Naive thymus-derived CD4-positive, alpha-beta T cell (primary cell): ENCODE measurements at regions not wholly inside any gene's neighbourhood (a gene's known extent, or its start where the extent isn't known, plus 50 kb on each side); places are given as distances from the start of the nearest gene placed in this dataset.

Experiments used
- ATAC-seq: fragments of 150-1000 bp; cut with Tn5 transposase; 2 replicates; pipeline ENCODE4 v1.10.0; 2021; ENCODE audit warnings: mild to moderate bottlenecking, moderate library complexity
- CTCF ChIA-PET: fragments of 350-600 bp; sonication (Branson Sonifier 250); formaldehyde crosslinking; loops from one replicate; lab custom pipeline; 2021; ENCODE audit warnings: antibody characterized with exemption; lab: Charles Lee
- POLR2A ChIA-PET: fragments of 350-600 bp; sonication (Branson Sonifier 250); formaldehyde crosslinking; loops from one replicate; lab custom pipeline; 2021; ENCODE audit warnings: antibody characterized with exemption, inconsistent platforms; lab: Charles Lee
- DNase-seq, 9 donors: peaks; one replicate each; pipeline versions ENCODE4 v3.0.0 to v3.0.0-alpha.2; 2020 to 2022; ENCODE audit warnings: mixed read lengths in 1 of 9
- H3K27ac ChIP-seq: one replicate; pipeline ENCODE4 v1.7.0; 2013; ENCODE audit warnings: mild to moderate bottlenecking, low read depth, low read length, moderate library complexity
- H3K27me3 ChIP-seq, 2 donors: one replicate each; pipeline ENCODE4 v1.7.0; 2013; ENCODE audit warnings: low read length in 2 of 2, mild to moderate bottlenecking in 2 of 2, moderate library complexity in 2 of 2; ENCODE audit not compliant: control insufficient read depth in 2 of 2, insufficient read depth in 2 of 2
- H3K36me3 ChIP-seq, 3 experiments: 1 replicate in 2 of 3; 2 replicates in 1 of 3; pipeline ENCODE4 v1.7.0; 2013; ENCODE audit warnings: low read length in 3 of 3, mild to moderate bottlenecking in 3 of 3, moderate library complexity in 1 of 3; ENCODE audit not compliant: insufficient read depth in 3 of 3, control insufficient read depth in 2 of 3
- H3K4me1 ChIP-seq, 2 donors: one replicate each; pipeline ENCODE4 v1.7.0; 2013; ENCODE audit warnings: low read length in 2 of 2, mild to moderate bottlenecking in 2 of 2, moderate library complexity in 1 of 2; ENCODE audit not compliant: control insufficient read depth in 2 of 2, insufficient read depth in 2 of 2
- H3K4me3 ChIP-seq: 2 replicates; pipeline ENCODE4 v1.7.0; 2013; ENCODE audit warnings: mild to moderate bottlenecking, low read length
- H3K9me3 ChIP-seq, 3 experiments: 1 replicate in 2 of 3; 2 replicates in 1 of 3; pipeline ENCODE4 v1.7.0; 2013; ENCODE audit warnings: low read length in 3 of 3; ENCODE audit not compliant: control insufficient read depth in 2 of 3
- H3K27ac Mint-ChIP-seq, 9 donors: one replicate each; pipeline ENCODE4 v1.8.0; 2020 to 2022; ENCODE audit warnings: mixed read lengths in 9 of 9, mild to moderate bottlenecking in 8 of 9, moderate library complexity in 5 of 9, inconsistent platforms in 2 of 9
- H3K27me3 Mint-ChIP-seq, 5 donors: one replicate each; pipeline ENCODE4 v1.8.0; 2021 to 2022; ENCODE audit warnings: mixed read lengths in 5 of 5, mild to moderate bottlenecking in 1 of 5
- H3K36me3 Mint-ChIP-seq, 5 donors: one replicate each; pipeline ENCODE4 v1.8.0; 2020 to 2022; ENCODE audit warnings: mixed read lengths in 5 of 5, mild to moderate bottlenecking in 3 of 5, inconsistent platforms in 1 of 5
- H3K4me1 Mint-ChIP-seq, 7 donors: one replicate each; pipeline ENCODE4 v1.8.0; 2020 to 2022; ENCODE audit warnings: mixed read lengths in 7 of 7, mild to moderate bottlenecking in 3 of 7, inconsistent platforms in 1 of 7
- H3K4me3 Mint-ChIP-seq, 10 donors: one replicate each; pipeline ENCODE4 v1.8.0; 2020 to 2022; ENCODE audit warnings: mild to moderate bottlenecking in 10 of 10, mixed read lengths in 10 of 10, moderate library complexity in 6 of 10, inconsistent platforms in 2 of 10
- H3K9me3 Mint-ChIP-seq, 11 donors: one replicate each; pipeline ENCODE4 v1.8.0; 2020 to 2022; ENCODE audit warnings: mixed read lengths in 11 of 11, mild to moderate bottlenecking in 4 of 11, inconsistent platforms in 1 of 11, moderate library complexity in 1 of 11
- intact Hi-C, 2 donors: fragments of 100-400 bp; cut with micrococcal nuclease; formaldehyde crosslinking; loops; one replicate each; pipeline ENCODE4 v1.15.1; 2023

DNA sequence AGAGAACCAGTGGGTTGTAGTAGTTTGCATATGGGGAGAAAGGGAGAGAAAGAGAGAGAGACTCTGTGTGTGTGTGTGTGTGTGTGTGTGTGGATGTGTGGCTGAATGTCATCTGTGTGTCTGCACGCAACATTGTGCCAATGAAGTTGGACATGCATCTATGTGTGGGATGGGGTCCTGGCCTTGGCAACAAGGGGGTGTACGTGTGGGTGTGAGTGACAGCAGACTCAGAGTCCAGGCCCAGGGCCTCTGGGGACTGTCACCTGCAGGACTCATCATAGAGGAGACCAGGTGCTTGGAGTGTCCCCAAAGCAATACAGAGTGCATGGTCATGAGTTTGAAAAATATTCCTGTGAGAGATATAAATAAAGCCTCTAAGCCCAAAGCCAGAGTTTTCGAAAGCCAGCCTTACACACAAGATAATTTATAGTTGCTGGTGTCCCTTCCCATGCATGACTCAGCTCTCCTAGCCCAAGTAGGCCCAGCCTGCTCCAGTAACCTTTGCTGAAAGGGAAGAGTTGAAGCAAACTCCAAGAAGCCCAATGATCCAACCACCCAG, 59.9 kb downstream of the TNP1 start:
- no peak for ATAC-seq
- Mint-ChIP-seq H3K27me3 (peaks cover 0 to 4% (median 0%) of the 10 kb centered on the region in 5 donors), H3K4me3 (no peak overlapping the region), H3K36me3 (no peaks in the 10 kb centered on the region), H3K4me1 (peaks cover 0 to 7% (median 0%) of the 10 kb centered on the region in 7 donors), H3K27ac (no peak overlapping the region), H3K9me3 (no peaks in the 10 kb centered on the region)
- Histone ChIP-seq H3K4me1 (no peaks in the 10 kb centered on the region), H3K9me3 (no peaks in the 10 kb centered on the region), H3K27ac (no peak overlapping the region), H3K4me3 (no peak overlapping the region), H3K27me3 (no peaks in the 10 kb centered on the region), H3K36me3 (no peaks in the 10 kb centered on the region)
- intact Hi-C loops, result no loop called here
- ChIA-PET POLR2A (no interaction called here), CTCF (no interaction called here)
- no peak for DNase-seq

GRCh38 chr2:216796115-216796840, 63.6 kb downstream of the TNP1 start:
- H3K4me1 Mint-ChIP-seq, result peaks cover 0 to 1% (median 0%) of the 10 kb centered on the region in 7 donors
- no peak overlapping the region for H3K27ac ChIP-seq
- H3K4me3 ChIP-seq, result no peak overlapping the region
- H3K9me3 ChIP-seq, result no peaks in the 10 kb centered on the region
- CTCF ChIA-PET, result no interaction called here
- POLR2A ChIA-PET, result no interaction called here
- ATAC-seq (no peak), DNase-seq (no peak)
- H3K27me3 ChIP-seq, result no peaks in the 10 kb centered on the region
- peaks cover 0 to 14% (median 5%) of the 10 kb centered on the region in 5 donors for H3K27me3 Mint-ChIP-seq
- no peaks in the 10 kb centered on the region for H3K9me3 Mint-ChIP-seq
- intact Hi-C loops, result no loop called here
- no peak overlapping the region for H3K27ac Mint-ChIP-seq
- H3K4me3 Mint-ChIP-seq, result no peak overlapping the region
- no peaks in the 10 kb centered on the region for H3K36me3 ChIP-seq
- no peaks in the 10 kb centered on the region for H3K4me1 ChIP-seq
- H3K36me3 Mint-ChIP-seq, result no peaks in the 10 kb centered on the region

DNA sequence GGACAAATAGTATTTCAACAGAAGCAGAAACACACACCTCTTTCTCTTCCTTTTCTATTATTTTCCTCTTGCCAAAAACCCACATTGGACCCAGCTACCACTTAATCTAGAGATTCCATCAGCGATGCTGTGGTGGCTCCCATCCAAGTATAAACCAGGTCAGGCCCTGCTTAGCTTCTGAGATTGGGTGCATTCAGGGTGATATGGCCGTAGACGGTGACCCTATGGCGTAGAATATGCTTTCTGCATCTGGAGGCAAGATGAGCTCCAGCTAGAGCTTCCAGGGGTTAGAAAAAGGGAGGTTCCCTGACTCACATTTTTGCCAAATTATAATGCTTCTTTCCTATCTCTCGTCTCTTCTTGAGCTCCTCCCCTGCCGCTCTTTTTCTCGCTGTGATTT, 66.5 kb downstream of the TNP1 start:
- H3K4me1 ChIP-seq, result no peaks in the 10 kb centered on the region
- intact Hi-C loops, result no loop called here
- Mint-ChIP-seq H3K27me3 (peaks cover 0 to 14% (median 8%) of the 10 kb centered on the region in 5 donors), H3K4me1 (no peaks in the 10 kb centered on the region), H3K9me3 (no peaks in the 10 kb centered on the region), H3K36me3 (no peaks in the 10 kb centered on the region), H3K4me3 (no peak overlapping the region), H3K27ac (no peak overlapping the region)
- H3K36me3 ChIP-seq, result no peaks in the 10 kb centered on the region
- POLR2A ChIA-PET, result no interaction called here
- no peaks in the 10 kb centered on the region for H3K27me3 ChIP-seq
- DNase-seq, result no peak
- CTCF ChIA-PET, result interaction anchor here (1.0 kb wide), 1 partner anchor 963 kb away, joined by 3 read pairs; no protein-coding TSS in a partner anchor
- no peaks in the 10 kb centered on the region for H3K9me3 ChIP-seq
- no peak for ATAC-seq
- H3K4me3 ChIP-seq, result no peak overlapping the region
- no peak overlapping the region for H3K27ac ChIP-seq

DNA sequence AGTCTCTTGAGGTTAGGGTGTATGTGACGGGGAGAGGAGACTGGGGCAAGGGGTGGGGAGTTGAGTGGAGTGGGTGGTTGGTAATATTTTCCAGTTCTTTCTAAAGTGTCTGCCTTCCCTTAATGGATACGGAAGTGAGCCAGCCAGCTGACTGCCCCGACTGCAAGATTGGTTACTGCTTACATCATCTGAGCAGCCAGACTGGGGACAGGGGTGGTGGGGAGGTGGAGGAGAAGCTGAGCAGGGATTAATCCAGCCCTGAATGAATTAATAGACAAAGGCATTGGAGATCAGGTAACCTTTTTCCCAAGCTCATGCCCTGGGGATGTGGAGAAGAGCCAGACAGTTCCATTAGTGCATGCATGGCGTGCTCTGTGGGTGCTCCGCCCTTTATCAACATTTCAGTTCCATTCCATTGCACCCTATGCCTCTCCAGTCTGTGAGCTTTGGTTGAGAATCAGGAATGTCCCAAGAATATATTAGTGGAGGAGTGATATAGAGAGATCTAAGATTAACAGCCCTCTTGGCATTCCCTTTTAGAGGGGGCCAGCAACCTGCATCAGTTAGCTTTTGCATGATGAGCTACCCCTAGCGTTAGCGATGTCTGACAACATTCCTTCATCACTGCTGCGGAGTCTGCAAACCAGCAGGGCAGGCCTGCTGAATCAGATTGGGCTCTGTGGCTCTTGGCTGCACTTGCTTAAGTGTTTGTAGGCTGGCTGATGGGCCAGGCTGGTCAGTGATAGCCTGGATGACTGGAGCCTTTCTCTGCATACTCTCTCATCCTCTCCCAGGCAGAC, 67.4 kb downstream of the TNP1 start:
- Mint-ChIP-seq H3K4me1 (no peaks in the 10 kb centered on the region), H3K9me3 (no peaks in the 10 kb centered on the region), H3K27me3 (peaks cover 0 to 10% (median 8%) of the 10 kb centered on the region in 5 donors), H3K27ac (no peak overlapping the region), H3K36me3 (no peaks in the 10 kb centered on the region), H3K4me3 (no peak overlapping the region)
- Histone ChIP-seq H3K9me3 (no peaks in the 10 kb centered on the region), H3K27me3 (no peaks in the 10 kb centered on the region), H3K27ac (no peak overlapping the region), H3K36me3 (no peaks in the 10 kb centered on the region), H3K4me1 (no peaks in the 10 kb centered on the region), H3K4me3 (no peak overlapping the region)
- ATAC-seq (no peak), DNase-seq (no peak)
- CTCF ChIA-PET, result no interaction called here
- POLR2A ChIA-PET, result no interaction called here
- intact Hi-C loops, result no loop called here

GRCh38 chr2:216791303-216791702, 68.6 kb downstream of the TNP1 start:
- H3K9me3 Mint-ChIP-seq, result no peaks in the 10 kb centered on the region
- Histone ChIP-seq H3K36me3 (no peaks in the 10 kb centered on the region), H3K27ac (no peak overlapping the region), H3K27me3 (no peaks in the 10 kb centered on the region), H3K4me1 (no peaks in the 10 kb centered on the region), H3K9me3 (no peaks in the 10 kb centered on the region), H3K4me3 (no peak overlapping the region)
- H3K27ac Mint-ChIP-seq, result no peak overlapping the region
- no peak overlapping the region for H3K4me3 Mint-ChIP-seq
- CTCF ChIA-PET, result no interaction called here
- H3K4me1 Mint-ChIP-seq, result no peaks in the 10 kb centered on the region
- H3K36me3 Mint-ChIP-seq, result no peaks in the 10 kb centered on the region
- DNase-seq (no peak), ATAC-seq (no peak)
- H3K27me3 Mint-ChIP-seq, result peaks cover 0 to 10% (median 8%) of the 10 kb centered on the region in 5 donors
- intact Hi-C loops, result no loop called here
- POLR2A ChIA-PET, result no interaction called here

- no peak overlapping the region for H3K4me3 ChIP-seq
- H3K36me3 ChIP-seq, result no peaks in the 10 kb centered on the region
- POLR2A ChIA-PET, result no interaction called here
- intact Hi-C loops, result no loop called here
- Mint-ChIP-seq H3K4me1 (peaks cover 0 to 2% (median 0%) of the 10 kb centered on the region in 7 donors), H3K4me3 (no peak overlapping the region), H3K27ac (no peak overlapping the region), H3K9me3 (no peaks in the 10 kb centered on the region), H3K36me3 (no peaks in the 10 kb centered on the region), H3K27me3 (peaks cover 0 to 15% (median 8%) of the 10 kb centered on the region in 5 donors)
- DNase-seq (no peak), ATAC-seq (no peak)
- H3K4me1 ChIP-seq, result no peaks in the 10 kb centered on the region
- H3K9me3 ChIP-seq, result no peaks in the 10 kb centered on the region
- no peaks in the 10 kb centered on the region for H3K27me3 ChIP-seq
- CTCF ChIA-PET, result no interaction called here
- H3K27ac ChIP-seq, result no peak overlapping the region
These were observed 70.8 kb downstream of the TNP1 start for GRCh38 chr2:216789081-216789480.
